ENCODE measurements at regions not wholly inside any gene's neighbourhood (a gene's known extent, or its start where the extent isn't known, plus 50 kb on each side); places are given as distances from the start of the nearest gene placed in this dataset.
"Not testable (repeated sequence)": the region's sequence is repeated elsewhere in the genome, so short reads cannot be mapped to it uniquely, and the experiment has no call there.

DNA sequence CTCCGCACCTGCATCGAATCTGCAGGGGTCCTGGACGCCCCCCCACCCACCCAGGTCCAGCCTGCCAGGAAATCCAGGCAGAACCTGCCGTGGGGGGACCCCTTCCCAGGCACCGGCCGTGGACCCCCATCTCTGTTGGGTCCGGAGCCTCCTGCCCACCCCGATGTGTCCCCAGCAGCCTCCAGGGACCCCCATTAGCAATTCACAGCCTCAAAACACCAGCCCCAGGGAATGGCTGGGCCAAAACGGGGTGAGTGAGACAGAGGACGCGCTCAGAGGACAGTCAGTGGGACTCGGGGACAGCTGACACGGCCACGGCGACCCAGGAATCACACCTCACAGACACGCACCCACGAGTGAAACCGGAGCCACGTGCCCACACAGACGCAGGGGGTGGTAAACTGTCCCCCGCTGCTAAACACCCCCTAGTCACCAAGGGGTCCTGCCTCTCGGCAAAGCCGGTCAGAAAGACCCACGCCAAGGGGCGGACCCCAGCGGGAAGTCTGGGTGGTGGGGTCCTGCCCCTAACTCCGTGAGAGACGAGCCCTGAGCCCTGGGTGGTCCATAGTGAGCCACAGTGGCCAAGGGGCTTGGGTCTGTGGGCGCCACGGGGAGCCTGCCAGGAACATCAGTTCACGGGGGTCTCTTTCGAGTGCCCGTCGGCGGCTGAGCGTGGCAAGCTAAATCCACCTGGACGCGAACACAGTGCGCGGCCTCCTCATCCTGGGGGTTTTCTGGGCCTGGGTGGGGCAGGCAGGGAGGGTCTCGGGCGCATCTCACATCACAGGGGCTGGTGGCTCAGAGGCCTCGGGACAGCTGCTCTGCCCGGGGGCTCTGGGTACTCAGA is 126.5 kb upstream of the NKX1-1 start:
- no peaks in the 10 kb centered on the region for H3K9me3 ChIP-seq (ENCODE audit: low read length)
- no peak overlapping the region for H3K4me3 ChIP-seq (ENCODE audit: low read length)
- peaks cover 18% of the 10 kb centered on the region for H3K27me3 ChIP-seq (ENCODE audit: insufficient read depth, low read length)
- H3K4me1 ChIP-seq (ENCODE audit: insufficient read depth, low read length): no peaks in the 10 kb centered on the region
- no peaks in the 10 kb centered on the region for H3K36me3 ChIP-seq (ENCODE audit: insufficient read depth, low read length)
- H2AFZ ChIP-seq (ENCODE audit: low read depth, low read length): no peak overlapping the region

DNA sequence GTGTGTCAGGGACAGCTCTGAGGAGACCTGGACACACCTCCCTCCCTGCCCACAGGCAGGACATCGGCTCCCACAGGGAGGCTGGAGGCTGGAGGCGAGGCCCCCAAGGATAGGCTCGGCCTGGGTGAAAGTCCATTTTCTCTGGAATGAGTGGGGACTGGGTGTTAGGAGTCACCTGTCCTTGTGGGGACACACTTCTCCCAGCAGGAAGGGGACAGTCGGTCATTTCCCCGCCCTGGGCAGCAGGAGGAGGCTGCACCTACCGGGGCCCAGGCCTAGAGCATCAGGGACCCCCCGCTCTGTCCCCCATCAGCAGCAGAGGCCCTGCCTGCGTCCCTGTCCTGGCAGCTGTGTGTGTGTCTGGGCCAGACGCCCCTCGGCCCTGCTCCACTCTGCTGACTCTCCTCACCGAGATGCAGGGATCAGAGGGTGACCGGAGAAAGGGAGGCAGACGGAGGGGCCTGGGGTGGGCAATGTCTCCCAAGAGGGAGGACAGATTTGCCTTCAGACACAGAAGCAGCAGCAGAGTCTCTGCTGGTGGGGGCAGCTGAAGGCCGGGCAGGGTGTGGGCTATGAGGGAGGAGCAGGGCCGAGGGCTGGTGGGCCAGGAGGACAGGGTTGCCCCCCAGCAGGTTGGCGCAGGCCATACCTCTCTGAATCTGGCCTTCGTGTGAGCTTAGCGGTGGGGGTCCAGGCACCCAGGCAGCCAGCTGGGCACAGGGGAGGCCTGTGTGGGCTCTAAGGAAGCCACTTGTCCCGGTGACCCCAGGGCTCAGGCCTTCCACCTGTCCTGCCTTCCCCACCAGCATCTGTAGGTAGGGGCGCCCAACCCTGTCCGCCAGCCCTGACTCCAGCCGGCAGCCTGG is 125.7 kb upstream of the NKX1-1 start:
- Histone ChIP-seq H3K4me3 (ENCODE audit: low read length) (no peak overlapping the region), H3K9me3 (ENCODE audit: low read length) (no peaks in the 10 kb centered on the region), H3K4me1 (ENCODE audit: insufficient read depth, low read length) (no peaks in the 10 kb centered on the region), H3K36me3 (ENCODE audit: insufficient read depth, low read length) (no peaks in the 10 kb centered on the region), H3K27me3 (ENCODE audit: insufficient read depth, low read length) (peaks cover 15% of the 10 kb centered on the region), H2AFZ (ENCODE audit: low read depth, low read length) (no peak overlapping the region)

DNA sequence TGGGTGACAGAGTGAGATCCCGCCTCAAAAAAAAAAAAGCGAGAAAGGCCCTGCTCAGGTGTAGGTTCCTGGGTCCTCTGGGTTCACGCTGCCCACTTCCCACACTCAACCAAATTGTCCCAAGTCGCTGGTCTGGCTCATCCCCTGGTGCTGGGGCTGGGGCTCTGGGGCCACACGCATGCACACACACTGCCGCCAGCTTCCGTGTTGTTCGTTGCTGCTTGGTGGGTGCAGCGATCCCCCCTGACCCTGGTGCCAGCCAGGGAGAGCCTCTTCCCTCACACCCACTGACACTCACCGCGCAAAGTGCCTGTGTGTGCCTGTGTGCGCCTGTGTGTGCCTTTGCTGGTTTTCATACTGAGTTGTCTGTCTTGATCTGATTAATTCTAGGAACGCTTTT is 124.1 kb upstream of the NKX1-1 start:
- H3K36me3 ChIP-seq (ENCODE audit: insufficient read depth, low read length): no peaks in the 10 kb centered on the region
- peaks cover 14% of the 10 kb centered on the region for H3K27me3 ChIP-seq (ENCODE audit: insufficient read depth, low read length)
- no peaks in the 10 kb centered on the region for H3K4me1 ChIP-seq (ENCODE audit: insufficient read depth, low read length)
- H3K4me3 ChIP-seq (ENCODE audit: low read length): no peak overlapping the region
- no peak overlapping the region for H2AFZ ChIP-seq (ENCODE audit: low read depth, low read length)
- H3K9me3 ChIP-seq (ENCODE audit: low read length): no peaks in the 10 kb centered on the region

DNA sequence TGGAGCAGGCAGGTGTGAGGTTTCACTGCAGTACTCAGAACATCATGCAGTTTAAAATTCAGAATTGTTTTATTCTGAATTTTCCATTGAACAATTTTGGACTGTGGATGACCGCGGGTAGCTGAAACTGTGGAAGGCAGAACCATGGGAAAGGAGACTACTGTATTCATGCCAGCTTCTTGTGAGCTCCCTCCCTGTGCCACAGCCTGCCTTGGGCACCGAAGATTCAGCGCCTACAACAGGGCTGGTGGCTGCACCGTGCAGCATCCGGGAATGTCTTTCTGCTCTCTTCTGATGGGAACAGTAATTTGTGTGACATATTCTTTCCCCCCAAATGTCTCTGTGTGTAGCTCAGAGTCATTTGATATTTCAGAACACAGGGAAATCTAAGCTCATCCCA is 118.5 kb upstream of the NKX1-1 start:
- no peaks in the 10 kb centered on the region for H3K36me3 ChIP-seq (ENCODE audit: insufficient read depth, low read length)
- no peak overlapping the region for H3K4me3 ChIP-seq (ENCODE audit: low read length)
- H2AFZ ChIP-seq (ENCODE audit: low read depth, low read length): no peak overlapping the region
- peaks cover 9% of the 10 kb centered on the region for H3K27me3 ChIP-seq (ENCODE audit: insufficient read depth, low read length)
- H3K9me3 ChIP-seq (ENCODE audit: low read length): peaks cover 5% of the 10 kb centered on the region
- no peaks in the 10 kb centered on the region for H3K4me1 ChIP-seq (ENCODE audit: insufficient read depth, low read length)

DNA sequence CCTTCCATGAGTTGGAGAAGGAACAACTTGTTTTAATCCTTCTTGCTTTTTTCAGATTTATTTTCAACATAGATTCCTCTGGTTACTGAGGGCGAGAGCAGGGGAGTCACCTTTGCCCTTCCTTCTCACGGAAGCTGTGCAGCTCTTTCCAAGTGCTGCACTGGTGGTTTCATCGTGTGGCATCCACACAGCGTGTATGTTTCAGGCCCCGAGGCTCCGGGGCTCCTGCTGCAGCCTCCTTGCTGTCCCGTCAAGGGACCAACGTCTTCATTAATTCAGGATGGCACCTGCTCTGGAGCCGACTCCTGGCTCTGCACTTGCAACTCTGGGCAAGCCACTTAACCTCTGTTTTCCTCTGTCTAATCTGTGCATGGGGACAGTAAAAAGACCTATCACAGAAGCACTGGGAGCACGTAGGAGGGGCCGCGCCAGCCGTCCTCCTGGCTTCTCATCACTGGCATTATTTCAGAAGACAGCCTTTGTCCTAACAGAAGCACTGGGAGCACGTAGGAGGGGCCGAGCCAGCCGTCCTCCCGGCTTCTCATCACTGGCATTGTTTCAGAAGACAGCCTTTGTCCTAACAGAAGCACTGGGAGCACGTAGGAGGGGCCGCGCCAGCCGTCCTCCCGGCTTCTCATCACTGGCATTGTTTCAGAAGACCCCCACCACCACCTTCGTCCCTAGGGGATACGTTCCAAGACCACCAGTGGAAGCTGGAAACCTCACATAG is 117.8 kb upstream of the NKX1-1 start:
- Histone ChIP-seq H3K9me3 (ENCODE audit: low read length) (peaks cover 5% of the 10 kb centered on the region), H3K36me3 (ENCODE audit: insufficient read depth, low read length) (no peaks in the 10 kb centered on the region), H3K4me1 (ENCODE audit: insufficient read depth, low read length) (no peaks in the 10 kb centered on the region), H3K27me3 (ENCODE audit: insufficient read depth, low read length) (peaks cover 9% of the 10 kb centered on the region), H3K4me3 (ENCODE audit: low read length) (no peak overlapping the region), H2AFZ (ENCODE audit: low read depth, low read length) (no peak overlapping the region)

DNA sequence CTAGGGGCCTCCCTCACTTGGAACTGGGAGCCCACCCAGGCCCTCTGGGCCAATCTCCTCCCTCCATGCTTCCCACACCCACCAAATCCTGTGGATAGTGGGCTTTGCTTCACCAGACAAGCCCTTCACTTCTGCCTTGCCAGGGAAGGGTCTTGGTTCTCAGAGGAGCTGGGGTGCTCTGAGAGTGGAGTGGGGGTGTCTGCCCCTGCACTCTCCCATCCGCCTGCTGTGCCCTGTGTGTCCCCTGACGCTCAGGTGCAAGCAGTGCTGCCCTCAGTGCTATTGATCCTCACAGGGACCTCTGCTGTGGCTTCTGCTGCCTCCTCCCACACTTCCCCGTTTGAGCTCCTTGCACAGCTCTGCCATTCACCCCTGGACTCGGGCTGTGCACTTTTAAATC is 117.3 kb upstream of the NKX1-1 start:
- no peak overlapping the region for H2AFZ ChIP-seq (ENCODE audit: low read depth, low read length)
- no peaks in the 10 kb centered on the region for H3K36me3 ChIP-seq (ENCODE audit: insufficient read depth, low read length)
- H3K9me3 ChIP-seq (ENCODE audit: low read length): peaks cover 5% of the 10 kb centered on the region
- peaks cover 9% of the 10 kb centered on the region for H3K27me3 ChIP-seq (ENCODE audit: insufficient read depth, low read length)
- H3K4me3 ChIP-seq (ENCODE audit: low read length): no peak overlapping the region
- no peaks in the 10 kb centered on the region for H3K4me1 ChIP-seq (ENCODE audit: insufficient read depth, low read length)

DNA sequence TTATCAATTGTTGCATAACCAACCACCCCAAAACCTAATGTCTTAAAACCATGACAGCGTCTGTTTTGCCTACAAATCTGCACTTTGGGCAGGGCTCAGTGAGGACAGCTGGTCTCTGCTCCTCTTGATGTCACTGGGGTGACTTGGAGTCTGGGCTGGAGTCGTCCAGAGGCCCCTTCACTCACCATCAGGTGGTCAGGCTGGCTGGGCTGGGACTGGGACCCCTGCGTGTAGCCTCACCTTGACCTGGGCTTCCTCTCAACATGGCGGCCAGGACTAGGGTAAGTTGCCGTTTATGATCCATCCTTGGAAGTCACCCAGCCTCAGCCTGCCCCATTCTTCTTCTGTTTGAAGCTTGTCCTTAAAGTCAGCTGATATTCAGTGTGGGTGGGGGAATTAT is 116.8 kb upstream of the NKX1-1 start:
- Histone ChIP-seq H2AFZ (ENCODE audit: low read depth, low read length) (no peak overlapping the region), H3K27me3 (ENCODE audit: insufficient read depth, low read length) (peaks cover 9% of the 10 kb centered on the region), H3K4me3 (ENCODE audit: low read length) (no peak overlapping the region), H3K4me1 (ENCODE audit: insufficient read depth, low read length) (no peaks in the 10 kb centered on the region), H3K36me3 (ENCODE audit: insufficient read depth, low read length) (no peaks in the 10 kb centered on the region), H3K9me3 (ENCODE audit: low read length) (peaks cover 5% of the 10 kb centered on the region)

DNA sequence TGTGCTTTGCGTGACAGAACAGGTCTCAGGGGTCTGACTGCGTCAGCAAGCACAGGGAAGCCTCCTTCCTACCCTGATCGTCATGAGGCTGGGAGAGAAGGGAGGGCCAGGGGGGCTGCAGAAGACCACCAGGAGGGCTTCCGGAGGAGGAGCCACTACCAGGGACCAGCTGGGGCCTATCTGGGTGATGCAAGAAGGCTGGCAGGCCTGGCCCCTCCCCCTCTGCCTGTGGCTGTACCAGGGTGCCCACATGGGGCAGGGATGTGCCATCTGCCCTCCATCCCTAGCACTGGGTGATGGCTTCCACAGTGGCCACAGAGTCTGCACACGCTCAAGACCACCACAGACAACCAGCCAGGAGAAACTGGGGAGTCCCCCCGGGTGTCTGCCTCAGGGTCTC is 116.4 kb upstream of the NKX1-1 start:
- Histone ChIP-seq H3K27me3 (ENCODE audit: insufficient read depth, low read length) (peaks cover 9% of the 10 kb centered on the region), H3K4me1 (ENCODE audit: insufficient read depth, low read length) (no peaks in the 10 kb centered on the region), H3K36me3 (ENCODE audit: insufficient read depth, low read length) (no peaks in the 10 kb centered on the region), H3K9me3 (ENCODE audit: low read length) (peaks cover 5% of the 10 kb centered on the region), H2AFZ (ENCODE audit: low read depth, low read length) (no peak overlapping the region), H3K4me3 (ENCODE audit: low read length) (no peak overlapping the region)

DNA sequence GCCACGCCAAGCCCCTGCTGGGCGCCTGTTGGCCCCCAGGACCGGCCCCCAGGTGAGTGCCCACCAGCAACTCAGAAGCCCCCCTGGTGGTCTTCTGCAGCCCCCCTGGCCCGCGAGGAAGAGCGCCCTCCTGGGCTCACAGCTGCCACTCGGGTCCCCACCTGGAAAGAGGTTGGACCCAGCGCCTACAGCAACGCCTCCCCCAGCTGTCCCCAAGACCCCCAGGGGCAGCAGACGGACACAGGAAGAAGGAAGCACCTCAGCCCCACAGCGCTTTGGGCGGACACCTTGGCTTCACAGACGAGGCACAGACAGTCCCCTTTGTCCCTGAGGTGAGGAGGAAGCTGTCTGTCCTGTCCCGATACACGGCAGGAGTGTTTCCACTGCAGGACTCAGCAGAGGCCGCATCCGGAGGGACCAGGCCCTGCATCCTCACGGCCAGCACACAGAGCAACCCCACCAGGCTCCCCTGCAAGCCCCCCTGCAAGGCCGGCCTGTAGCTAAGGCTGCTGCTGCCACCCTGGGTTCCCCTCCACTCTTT is 115.6 kb upstream of the NKX1-1 start:
- Histone ChIP-seq H3K9me3 (ENCODE audit: low read length) (peaks cover 5% of the 10 kb centered on the region), H3K27me3 (ENCODE audit: insufficient read depth, low read length) (peaks cover 13% of the 10 kb centered on the region), H2AFZ (ENCODE audit: low read depth, low read length) (no peak overlapping the region), H3K4me3 (ENCODE audit: low read length) (no peak overlapping the region), H3K36me3 (ENCODE audit: insufficient read depth, low read length) (no peaks in the 10 kb centered on the region), H3K4me1 (ENCODE audit: insufficient read depth, low read length) (no peaks in the 10 kb centered on the region)

DNA sequence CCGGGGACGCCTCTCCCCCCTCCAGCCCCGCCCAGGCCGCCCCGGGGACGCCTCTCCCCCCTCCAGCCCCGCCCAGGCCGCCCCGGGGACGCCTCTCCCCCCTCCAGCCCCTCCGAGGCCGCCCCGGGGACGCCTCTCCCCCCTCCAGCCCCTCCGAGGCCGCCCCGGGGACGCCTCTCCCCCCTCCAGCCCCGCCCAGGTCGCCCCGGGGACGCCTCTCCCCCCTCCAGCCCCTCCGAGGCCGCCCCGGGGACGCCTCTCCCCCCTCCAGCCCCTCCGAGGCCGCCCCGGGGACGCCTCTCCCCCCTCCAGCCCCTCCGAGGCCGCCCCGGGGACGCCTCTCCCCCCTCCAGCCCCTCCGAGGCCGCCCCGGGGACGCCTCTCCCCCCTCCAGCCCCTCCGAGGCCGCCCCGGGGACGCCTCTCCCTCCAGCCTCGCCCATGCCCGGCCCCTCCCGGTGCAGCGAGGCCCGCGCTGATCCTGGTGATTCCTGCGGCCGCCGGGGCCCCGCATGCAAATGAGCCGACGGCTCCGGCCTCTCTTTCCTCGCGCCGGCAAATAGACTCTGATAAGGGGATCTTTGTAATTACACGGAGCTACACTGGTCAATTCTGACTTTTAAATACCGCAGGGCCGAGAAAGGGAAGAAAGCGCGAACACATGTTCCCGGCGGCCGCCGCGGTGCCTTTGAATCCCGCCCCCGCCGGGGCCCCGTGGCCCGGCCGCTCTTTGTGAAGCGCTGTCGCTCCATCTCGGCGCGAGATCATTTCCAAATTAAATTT is 114.7 kb upstream of the NKX1-1 start:
- H3K27me3 ChIP-seq (ENCODE audit: insufficient read depth, low read length): peaks cover 16% of the 10 kb centered on the region
- not testable (repeated sequence) for H3K4me3 ChIP-seq (ENCODE audit: low read length)

DNA sequence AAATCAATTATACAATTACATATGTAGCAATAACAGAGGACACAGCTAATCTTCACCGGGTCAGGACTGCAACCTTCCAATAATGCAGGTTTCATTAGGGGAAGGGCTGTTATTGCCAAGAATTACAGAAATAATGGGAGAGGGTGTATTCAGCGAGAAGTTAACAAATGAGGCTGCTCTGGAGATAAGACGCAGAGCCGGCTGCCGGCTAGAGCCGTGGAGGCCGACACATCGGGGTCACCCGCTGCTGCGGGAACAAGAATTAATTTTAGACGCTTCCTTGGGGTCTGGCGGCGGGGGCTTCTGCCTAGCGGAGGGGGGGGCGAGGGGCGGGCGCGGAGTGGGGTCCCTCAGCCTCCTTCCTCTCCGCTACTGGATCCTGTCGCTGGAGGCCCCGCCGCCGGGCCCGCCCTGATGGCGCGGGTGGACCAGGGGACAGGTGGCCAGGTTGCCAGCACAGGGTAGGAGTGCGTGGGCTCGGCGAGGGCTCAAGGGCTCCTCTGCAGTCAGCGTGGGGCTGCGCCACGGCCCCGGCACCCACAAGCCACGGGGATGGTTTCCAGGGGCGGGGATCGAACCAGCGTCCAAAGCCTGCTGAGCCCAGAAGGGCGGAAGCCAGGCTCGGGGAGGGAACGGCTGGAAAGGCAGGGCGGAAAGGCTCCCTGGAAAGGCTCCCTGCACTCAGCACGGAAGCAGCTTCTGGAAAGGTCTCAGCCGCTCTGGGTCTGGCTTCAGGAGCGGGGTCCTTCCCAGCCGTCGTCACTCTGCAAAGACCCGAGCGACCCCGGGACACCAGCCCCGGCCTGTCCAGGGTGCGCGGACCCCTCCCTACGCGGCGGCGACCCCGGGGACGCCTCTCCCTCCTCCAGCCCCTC is 113.8 kb upstream of the NKX1-1 start:
- Histone ChIP-seq H3K9me3 (ENCODE audit: low read length) (peaks cover 5% of the 10 kb centered on the region), H3K36me3 (ENCODE audit: insufficient read depth, low read length) (no peaks in the 10 kb centered on the region), H2AFZ (ENCODE audit: low read depth, low read length) (no peak overlapping the region), H3K4me1 (ENCODE audit: insufficient read depth, low read length) (no peaks in the 10 kb centered on the region), H3K27me3 (ENCODE audit: insufficient read depth, low read length) (peaks cover 16% of the 10 kb centered on the region), H3K4me3 (ENCODE audit: low read length) (no peak overlapping the region)

More for the DNA sequence above, 114.7 kb upstream of the NKX1-1 start:
- H3K4me1 ChIP-seq (ENCODE audit: insufficient read depth, low read length); H3K36me3 ChIP-seq (ENCODE audit: insufficient read depth, low read length); H3K9me3 ChIP-seq (ENCODE audit: low read length): not testable (repeated sequence)
- H2AFZ ChIP-seq (ENCODE audit: low read depth, low read length): peak overlapping the region; percentile 18
